ENCODE measurements at regions not wholly inside any gene's neighbourhood (a gene's known extent, or its start where the extent isn't known, plus 50 kb on each side); places are given as distances from the start of the nearest gene placed in this dataset.

DNA sequence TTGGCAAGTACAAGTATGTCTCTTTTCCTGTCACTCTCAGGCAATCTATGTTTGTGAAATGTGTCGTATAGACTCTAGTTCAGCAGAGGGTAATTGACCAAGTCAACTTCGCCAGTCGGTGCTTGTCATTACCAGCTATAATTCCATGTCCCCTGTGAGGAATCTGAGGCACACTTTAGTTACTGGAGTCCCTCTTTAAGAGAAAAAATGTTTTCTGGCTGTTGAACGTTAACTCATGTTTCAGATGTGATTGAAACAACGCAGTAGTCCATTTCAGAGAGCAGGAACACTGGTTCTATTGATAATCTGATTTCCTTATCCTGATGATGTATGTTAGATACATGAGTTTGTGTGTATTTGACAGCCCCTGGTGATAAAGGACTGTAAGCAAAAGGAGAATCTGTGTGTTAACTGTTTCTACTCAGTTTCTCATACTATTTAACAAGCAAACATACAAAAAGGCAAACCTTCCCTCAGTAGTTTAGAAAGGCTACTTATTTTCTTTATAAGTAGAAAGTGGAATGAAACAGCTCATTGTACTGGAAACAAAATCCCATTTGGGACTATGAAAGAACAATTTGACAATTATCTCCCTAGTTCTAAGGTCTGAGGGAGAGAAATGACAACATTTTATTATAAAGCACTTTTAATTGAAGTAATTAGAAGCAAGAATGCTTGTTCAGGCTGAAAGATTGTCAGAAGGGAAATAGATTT, 161.1 kb upstream of the TRHDE start:
- Histone ChIP-seq H3K4me3 (ENCODE audit: insufficient read depth, low read length) (no peak overlapping the region), H3K36me3 (ENCODE audit: insufficient read depth, low read length) (no peaks in the 10 kb centered on the region), H3K27me3 (ENCODE audit: insufficient read depth, low read length) (no peaks in the 10 kb centered on the region), H3K79me2 (ENCODE audit: insufficient read depth, low read length) (no peaks in the 10 kb centered on the region), H3K9me3 (ENCODE audit: low read depth, low read length) (no peaks in the 10 kb centered on the region), H2AFZ (ENCODE audit: low read length) (no peak overlapping the region), H4K20me1 (ENCODE audit: insufficient read depth, low read length) (no peaks in the 10 kb centered on the region), H3K4me1 (ENCODE audit: insufficient read depth, low read length) (no peaks in the 10 kb centered on the region), H3K27ac (ENCODE audit: low read depth, low read length) (no peak overlapping the region), H3K4me2 (ENCODE audit: insufficient read depth, low read length) (no peak overlapping the region)
- no peak for DNase-seq (ENCODE audit: insufficient read length, low spot score, missing footprints)
- TF ChIP-seq, protein P1, sequence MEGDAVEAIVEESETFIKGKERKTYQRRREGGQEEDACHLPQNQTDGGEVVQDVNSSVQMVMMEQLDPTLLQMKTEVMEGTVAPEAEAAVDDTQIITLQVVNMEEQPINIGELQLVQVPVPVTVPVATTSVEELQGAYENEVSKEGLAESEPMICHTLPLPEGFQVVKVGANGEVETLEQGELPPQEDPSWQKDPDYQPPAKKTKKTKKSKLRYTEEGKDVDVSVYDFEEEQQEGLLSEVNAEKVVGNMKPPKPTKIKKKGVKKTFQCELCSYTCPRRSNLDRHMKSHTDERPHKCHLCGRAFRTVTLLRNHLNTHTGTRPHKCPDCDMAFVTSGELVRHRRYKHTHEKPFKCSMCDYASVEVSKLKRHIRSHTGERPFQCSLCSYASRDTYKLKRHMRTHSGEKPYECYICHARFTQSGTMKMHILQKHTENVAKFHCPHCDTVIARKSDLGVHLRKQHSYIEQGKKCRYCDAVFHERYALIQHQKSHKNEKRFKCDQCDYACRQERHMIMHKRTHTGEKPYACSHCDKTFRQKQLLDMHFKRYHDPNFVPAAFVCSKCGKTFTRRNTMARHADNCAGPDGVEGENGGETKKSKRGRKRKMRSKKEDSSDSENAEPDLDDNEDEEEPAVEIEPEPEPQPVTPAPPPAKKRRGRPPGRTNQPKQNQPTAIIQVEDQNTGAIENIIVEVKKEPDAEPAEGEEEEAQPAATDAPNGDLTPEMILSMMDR (IDR thresholded peaks at IDR 0.05; ENCODE audit: extremely low read depth, low read depth, low read length): no peak

DNA sequence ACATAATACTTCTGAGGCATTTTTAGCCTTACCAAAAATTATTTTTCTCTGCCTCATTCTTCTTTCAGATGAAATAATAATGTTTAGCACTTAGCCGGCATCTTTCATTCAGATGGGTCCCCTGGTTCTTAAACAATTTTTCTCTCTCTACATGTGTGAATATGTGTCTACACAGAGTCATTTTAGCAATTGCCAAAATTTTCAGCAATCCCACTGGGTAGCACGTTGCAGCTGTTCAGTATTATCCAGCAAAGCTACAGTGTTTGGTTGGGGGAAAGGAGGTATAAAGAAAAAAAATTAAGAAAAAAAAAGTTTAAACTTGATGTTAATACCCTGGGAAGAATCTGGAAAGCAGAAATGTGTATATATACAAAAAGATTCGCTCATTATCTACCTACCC, 160.5 kb upstream of the TRHDE start:
- H3K79me2 ChIP-seq (ENCODE audit: insufficient read depth, low read length): no peaks in the 10 kb centered on the region
- TF ChIP-seq, protein P1 (IDR thresholded peaks at IDR 0.05; ENCODE audit: extremely low read depth, low read depth, low read length): no peak
- no peaks in the 10 kb centered on the region for H4K20me1 ChIP-seq (ENCODE audit: insufficient read depth, low read length)
- H3K4me2 ChIP-seq (ENCODE audit: insufficient read depth, low read length): no peak overlapping the region
- H3K27me3 ChIP-seq (ENCODE audit: insufficient read depth, low read length): no peaks in the 10 kb centered on the region
- no peaks in the 10 kb centered on the region for H3K9me3 ChIP-seq (ENCODE audit: low read depth, low read length)
- H3K36me3 ChIP-seq (ENCODE audit: insufficient read depth, low read length): no peaks in the 10 kb centered on the region
- no peaks in the 10 kb centered on the region for H3K4me1 ChIP-seq (ENCODE audit: insufficient read depth, low read length)
- DNase-seq (ENCODE audit: insufficient read length, low spot score, missing footprints): no peak
- H3K4me3 ChIP-seq (ENCODE audit: insufficient read depth, low read length): no peak overlapping the region
- H3K27ac ChIP-seq (ENCODE audit: low read depth, low read length): no peak overlapping the region
- no peak overlapping the region for H2AFZ ChIP-seq (ENCODE audit: low read length)

DNA sequence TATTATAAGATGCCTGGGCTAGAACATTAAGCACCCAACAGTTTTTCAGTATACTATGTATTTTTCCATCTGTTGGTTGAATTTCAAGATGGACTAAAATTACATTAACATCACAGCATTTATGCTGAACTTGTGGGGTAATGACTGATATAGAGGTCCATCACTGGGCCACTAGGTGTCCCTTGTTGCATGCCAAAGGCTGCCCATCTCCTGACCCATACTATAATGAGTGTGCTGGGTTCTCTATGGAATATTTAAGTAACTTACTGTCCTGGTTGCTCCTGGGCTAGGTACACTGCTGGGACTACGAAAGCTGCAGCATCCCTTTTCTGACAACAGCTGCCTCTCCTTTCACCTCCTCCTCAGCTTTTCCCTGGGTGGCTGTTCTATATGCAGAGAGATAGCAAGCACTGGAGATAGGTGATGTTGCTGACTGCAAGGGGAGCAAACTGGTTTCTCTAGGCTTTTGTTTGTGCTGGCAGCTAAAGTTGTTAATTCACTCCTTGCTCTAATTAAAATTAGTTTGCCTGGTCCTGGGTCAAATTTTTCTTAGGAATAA, 138.6 kb upstream of the TRHDE start:
- Histone ChIP-seq H3K4me2 (ENCODE audit: insufficient read depth, low read length) (no peak overlapping the region), H4K20me1 (ENCODE audit: insufficient read depth, low read length) (no peaks in the 10 kb centered on the region), H3K79me2 (ENCODE audit: insufficient read depth, low read length) (no peaks in the 10 kb centered on the region), H3K27ac (ENCODE audit: low read depth, low read length) (no peak overlapping the region), H3K4me1 (ENCODE audit: insufficient read depth, low read length) (no peaks in the 10 kb centered on the region), H3K36me3 (ENCODE audit: insufficient read depth, low read length) (no peaks in the 10 kb centered on the region), H3K9me3 (ENCODE audit: low read depth, low read length) (no peaks in the 10 kb centered on the region), H3K4me3 (ENCODE audit: insufficient read depth, low read length) (no peak overlapping the region), H2AFZ (ENCODE audit: low read length) (no peak overlapping the region), H3K27me3 (ENCODE audit: insufficient read depth, low read length) (no peaks in the 10 kb centered on the region)
- TF ChIP-seq, protein P1 (IDR thresholded peaks at IDR 0.05; ENCODE audit: extremely low read depth, low read depth, low read length): no peak
- no peak for DNase-seq (ENCODE audit: insufficient read length, low spot score, missing footprints)

DNA sequence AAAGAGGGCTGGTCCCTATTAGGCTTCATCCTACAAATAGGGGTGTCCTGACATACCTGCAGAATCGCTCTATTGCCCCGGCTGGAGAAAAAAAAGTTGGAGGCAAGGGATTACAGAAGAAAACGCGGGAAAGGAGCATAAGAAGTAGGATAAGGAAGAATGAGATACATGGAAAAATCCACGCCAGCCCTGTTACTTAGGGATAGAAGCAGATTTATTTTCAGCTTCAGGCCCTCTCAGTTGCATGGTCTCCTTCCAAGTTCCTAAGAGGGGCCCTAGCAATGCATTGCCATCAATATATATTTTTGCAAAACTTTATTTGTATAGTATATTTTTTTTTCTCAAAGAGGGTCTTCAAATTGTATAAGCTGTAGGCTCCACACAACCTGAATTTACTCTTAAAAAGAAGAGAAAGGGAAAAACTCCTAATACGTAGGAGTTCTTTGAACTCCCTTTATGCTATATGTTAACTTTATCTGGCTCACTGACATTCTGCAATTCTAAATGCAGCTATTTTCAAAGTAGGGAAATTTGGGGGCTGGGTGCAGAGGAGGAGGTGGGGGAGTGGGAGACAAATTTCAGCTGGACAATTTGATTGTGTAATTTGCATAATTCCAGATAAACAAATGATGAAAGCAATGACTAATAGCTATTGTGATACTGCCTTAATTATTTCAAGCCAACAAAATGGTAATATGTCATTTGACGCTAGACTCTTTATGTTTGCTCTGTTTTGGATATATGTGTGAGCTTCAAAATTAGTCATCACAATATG, 137.7 kb upstream of the TRHDE start:
- H3K27ac ChIP-seq (ENCODE audit: low read depth, low read length): no peak overlapping the region
- no peaks in the 10 kb centered on the region for H3K4me1 ChIP-seq (ENCODE audit: insufficient read depth, low read length)
- H4K20me1 ChIP-seq (ENCODE audit: insufficient read depth, low read length): no peaks in the 10 kb centered on the region
- no peaks in the 10 kb centered on the region for H3K79me2 ChIP-seq (ENCODE audit: insufficient read depth, low read length)
- H3K9me3 ChIP-seq (ENCODE audit: low read depth, low read length): no peaks in the 10 kb centered on the region
- no peak overlapping the region for H3K4me3 ChIP-seq (ENCODE audit: insufficient read depth, low read length)
- DNase-seq (ENCODE audit: insufficient read length, low spot score, missing footprints): peak; percentile 37
- TF ChIP-seq, protein P1 (IDR thresholded peaks at IDR 0.05; ENCODE audit: extremely low read depth, low read depth, low read length): no peak
- H3K27me3 ChIP-seq (ENCODE audit: insufficient read depth, low read length): no peaks in the 10 kb centered on the region
- no peak overlapping the region for H2AFZ ChIP-seq (ENCODE audit: low read length)
- no peaks in the 10 kb centered on the region for H3K36me3 ChIP-seq (ENCODE audit: insufficient read depth, low read length)
- H3K4me2 ChIP-seq (ENCODE audit: insufficient read depth, low read length): no peak overlapping the region
